ENCODE measurements at regions not wholly inside any gene's neighbourhood (a gene's known extent, or its start where the extent isn't known, plus 50 kb on each side); places are given as distances from the start of the nearest gene placed in this dataset.
"Not testable (repeated sequence)": the region's sequence is repeated elsewhere in the genome, so short reads cannot be mapped to it uniquely, and the experiment has no call there.

DNA sequence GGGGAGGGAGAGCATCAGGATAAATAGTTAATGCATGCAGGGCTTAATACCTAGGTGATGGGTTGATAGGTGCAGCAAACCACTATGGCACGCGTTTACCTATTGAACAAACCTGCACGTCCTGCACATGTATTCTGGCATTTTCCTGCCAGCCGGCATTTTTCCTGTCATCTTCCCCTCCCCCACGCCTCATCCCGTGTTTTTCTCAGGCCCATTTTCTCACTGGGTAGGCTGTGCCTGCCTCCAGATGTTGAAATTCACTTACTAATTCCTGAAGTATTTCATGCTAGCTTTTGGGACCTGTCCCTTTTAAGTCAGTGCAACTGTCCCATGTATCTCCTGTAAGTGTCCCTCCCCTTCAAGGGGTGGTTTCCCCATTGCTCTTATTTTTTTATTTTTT, 220.3 kb upstream of the NPY start:
- Mint-ChIP-seq H3K27me3 (ENCODE audit: low read depth) (no peaks in the 10 kb centered on the region), H3K4me1 (ENCODE audit: low read depth) (no peaks in the 10 kb centered on the region), H3K27ac (no peak overlapping the region), H3K9me3 (no peaks in the 10 kb centered on the region), H3K4me3 (no peak overlapping the region), H3K36me3 (ENCODE audit: low read depth) (no peaks in the 10 kb centered on the region)
- no peak for DNase-seq (ENCODE audit: low spot score)

DNA sequence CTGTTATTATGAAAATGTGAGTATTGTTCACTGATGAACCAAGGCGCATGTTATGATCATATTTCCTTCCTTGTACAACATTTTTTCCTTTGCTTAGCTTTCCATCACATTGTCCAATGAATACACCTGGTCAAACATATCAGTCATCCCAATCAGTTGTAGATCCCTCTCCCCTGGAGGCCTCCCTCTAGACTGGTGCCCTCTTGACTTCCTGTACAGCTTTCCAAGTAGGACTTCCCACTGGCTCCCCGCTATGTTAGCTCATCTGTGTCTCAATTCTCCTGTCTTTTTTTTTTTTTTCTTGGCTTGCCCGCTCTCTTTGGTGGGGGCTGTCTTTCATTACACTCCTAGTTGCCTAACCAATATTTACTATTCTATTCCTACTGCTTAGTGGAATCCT, 214.2 kb upstream of the NPY start:
- Mint-ChIP-seq H3K27me3 (ENCODE audit: low read depth) (peaks cover 7% of the 10 kb centered on the region), H3K4me1 (ENCODE audit: low read depth) (no peaks in the 10 kb centered on the region), H3K9me3 (no peaks in the 10 kb centered on the region), H3K4me3 (no peak overlapping the region), H3K36me3 (ENCODE audit: low read depth) (no peaks in the 10 kb centered on the region), H3K27ac (no peak overlapping the region)
- no peak for DNase-seq (ENCODE audit: low spot score)

DNA sequence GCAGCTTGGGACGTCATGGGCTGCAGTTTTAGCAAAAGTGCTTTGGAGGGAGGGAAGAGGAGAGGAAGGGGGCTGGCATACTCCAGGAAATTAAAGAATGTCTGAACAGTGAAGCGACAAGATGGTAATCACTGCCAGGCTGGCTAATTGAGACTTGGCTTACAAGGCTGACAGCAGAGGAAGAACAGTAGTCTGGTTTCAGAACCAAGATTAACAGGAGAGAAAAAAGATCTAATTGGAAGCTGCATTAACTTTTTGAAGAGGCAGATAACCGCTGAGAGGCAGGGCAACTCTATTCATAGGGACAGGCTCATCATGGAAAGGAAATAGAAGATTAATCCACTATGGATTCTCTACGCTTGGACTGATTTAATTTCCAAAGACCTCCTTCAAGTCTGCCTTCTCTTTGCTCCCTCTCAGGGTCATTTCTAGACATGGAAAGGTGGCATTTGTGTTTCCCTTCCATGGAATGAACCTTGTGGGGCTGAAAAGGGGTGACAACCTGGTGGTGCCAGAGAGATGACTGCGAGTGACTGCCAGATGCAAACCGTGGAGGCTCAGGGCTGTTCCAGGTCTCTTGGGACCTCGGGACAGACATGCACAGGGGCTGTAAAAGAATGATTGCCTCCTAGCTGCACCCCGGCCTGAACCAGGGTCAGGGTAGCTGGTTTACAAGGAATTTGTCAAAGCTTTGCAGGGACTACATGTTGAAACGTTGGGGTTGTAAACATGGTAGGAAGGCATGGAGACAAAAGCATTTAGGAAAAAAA, 210.2 kb upstream of the NPY start:
- Mint-ChIP-seq H3K27ac (no peak overlapping the region), H3K27me3 (ENCODE audit: low read depth) (peaks cover 7% of the 10 kb centered on the region), H3K4me1 (ENCODE audit: low read depth) (no peaks in the 10 kb centered on the region), H3K9me3 (no peaks in the 10 kb centered on the region), H3K4me3 (no peak overlapping the region), H3K36me3 (ENCODE audit: low read depth) (no peaks in the 10 kb centered on the region)
- DNase-seq (ENCODE audit: low spot score): no peak

DNA sequence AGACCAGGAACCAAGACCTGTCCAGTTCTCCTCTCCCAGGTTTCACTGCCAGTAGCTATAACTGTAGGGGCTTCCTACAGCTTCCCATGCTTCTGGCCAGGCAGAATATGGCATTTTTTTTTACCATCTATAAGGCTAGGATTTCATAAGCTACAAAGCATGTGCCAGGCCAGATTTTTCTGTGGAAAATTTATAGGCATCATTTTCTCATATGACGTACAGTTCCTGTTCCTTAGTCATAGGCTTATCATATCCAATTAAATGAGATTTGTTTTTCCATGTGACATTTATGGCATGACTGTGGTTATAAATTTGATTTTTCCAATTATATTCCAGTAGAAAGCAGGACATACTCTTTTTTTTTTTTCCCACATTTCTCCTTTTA, 208.6 kb upstream of the NPY start:
- Mint-ChIP-seq H3K4me3 (no peak overlapping the region), H3K27ac (no peak overlapping the region), H3K4me1 (ENCODE audit: low read depth) (no peaks in the 10 kb centered on the region), H3K27me3 (ENCODE audit: low read depth) (peaks cover 6% of the 10 kb centered on the region), H3K9me3 (no peaks in the 10 kb centered on the region), H3K36me3 (ENCODE audit: low read depth) (no peaks in the 10 kb centered on the region)
- no peak for DNase-seq (ENCODE audit: low spot score)

DNA sequence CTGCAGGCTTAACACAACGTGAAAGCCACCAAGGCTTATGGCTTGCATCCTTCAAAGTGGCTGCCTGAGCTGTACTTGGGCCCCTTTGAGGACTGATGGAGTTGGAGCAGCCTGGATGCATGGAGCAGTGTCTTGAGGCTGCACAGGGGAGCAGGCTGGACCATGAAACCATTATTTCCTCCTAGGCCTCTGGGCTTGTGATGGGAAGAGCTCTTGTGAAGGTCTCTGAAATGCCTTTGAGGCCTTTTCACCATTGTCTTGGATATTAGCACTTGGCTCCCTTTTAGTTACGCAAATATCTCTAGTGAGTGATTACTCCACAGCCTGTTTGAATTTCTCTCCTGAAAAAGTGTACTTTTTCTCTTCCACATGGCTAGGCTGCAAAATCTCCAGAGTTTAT, 201.2 kb upstream of the NPY start:
- DNase-seq (ENCODE audit: low spot score): no peak
- H3K36me3 Mint-ChIP-seq (ENCODE audit: low read depth): no peaks in the 10 kb centered on the region
- H3K4me3 Mint-ChIP-seq: no peak overlapping the region
- H3K27me3 Mint-ChIP-seq (ENCODE audit: low read depth): peaks cover 2% of the 10 kb centered on the region
- H3K4me1 Mint-ChIP-seq (ENCODE audit: low read depth): no peaks in the 10 kb centered on the region
- H3K9me3 Mint-ChIP-seq: peaks cover 7% of the 10 kb centered on the region
- H3K27ac Mint-ChIP-seq: no peak overlapping the region

DNA sequence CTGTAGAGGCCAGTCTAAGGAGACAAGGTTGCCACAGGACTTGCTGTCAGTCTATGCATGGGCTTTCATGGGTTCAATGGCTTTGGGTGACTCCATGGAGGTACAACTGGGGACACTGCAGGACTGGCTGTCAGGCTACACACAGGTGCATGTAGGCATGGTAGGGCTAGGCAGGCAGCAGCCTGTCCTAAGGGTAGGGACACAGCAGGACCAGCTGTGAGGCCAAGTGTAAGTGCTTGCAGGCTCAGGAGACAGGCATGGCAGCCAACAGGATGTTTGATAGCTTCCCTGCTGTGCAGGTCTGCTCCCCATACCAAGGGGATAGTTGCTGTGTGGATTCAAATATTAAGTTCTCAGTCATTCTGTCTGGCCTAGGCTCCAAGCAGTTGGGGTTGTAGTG, 181.0 kb upstream of the NPY start:
- Mint-ChIP-seq H3K27me3 (ENCODE audit: low read depth) (no peaks in the 10 kb centered on the region), H3K4me3 (no peak overlapping the region), H3K27ac (no peak overlapping the region), H3K4me1 (ENCODE audit: low read depth) (no peaks in the 10 kb centered on the region), H3K36me3 (ENCODE audit: low read depth) (no peaks in the 10 kb centered on the region), H3K9me3 (peaks cover 11% of the 10 kb centered on the region)
- DNase-seq (ENCODE audit: low spot score): no peak

DNA sequence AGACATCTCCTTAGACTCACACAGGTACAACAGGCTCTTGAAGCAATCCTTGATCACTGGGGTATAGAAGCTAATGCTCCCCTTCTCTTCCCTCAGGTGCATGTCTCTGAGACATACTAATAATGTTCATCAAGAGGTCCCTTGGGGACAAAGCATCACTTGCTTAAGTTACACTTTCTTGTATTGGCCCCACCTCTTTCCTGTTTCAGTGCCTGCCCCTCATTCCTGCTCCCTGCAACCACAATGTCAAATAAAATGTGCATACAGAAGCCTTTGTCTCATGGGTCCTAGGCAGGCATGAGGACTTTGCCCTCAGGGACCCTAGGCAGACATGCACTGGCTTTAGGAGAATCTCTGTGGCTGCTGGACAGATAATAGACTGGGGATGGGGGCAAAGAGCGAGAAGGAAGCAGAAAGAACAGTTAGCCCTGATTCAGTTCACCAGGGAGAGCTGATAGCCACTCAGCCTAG, 175.0 kb upstream of the NPY start:
- no peak overlapping the region for H3K4me3 Mint-ChIP-seq
- H3K9me3 Mint-ChIP-seq: no peaks in the 10 kb centered on the region
- H3K36me3 Mint-ChIP-seq (ENCODE audit: low read depth): no peaks in the 10 kb centered on the region
- no peak overlapping the region for H3K27ac Mint-ChIP-seq
- DNase-seq (ENCODE audit: low spot score): no peak
- no peaks in the 10 kb centered on the region for H3K4me1 Mint-ChIP-seq (ENCODE audit: low read depth)
- H3K27me3 Mint-ChIP-seq (ENCODE audit: low read depth): no peaks in the 10 kb centered on the region

DNA sequence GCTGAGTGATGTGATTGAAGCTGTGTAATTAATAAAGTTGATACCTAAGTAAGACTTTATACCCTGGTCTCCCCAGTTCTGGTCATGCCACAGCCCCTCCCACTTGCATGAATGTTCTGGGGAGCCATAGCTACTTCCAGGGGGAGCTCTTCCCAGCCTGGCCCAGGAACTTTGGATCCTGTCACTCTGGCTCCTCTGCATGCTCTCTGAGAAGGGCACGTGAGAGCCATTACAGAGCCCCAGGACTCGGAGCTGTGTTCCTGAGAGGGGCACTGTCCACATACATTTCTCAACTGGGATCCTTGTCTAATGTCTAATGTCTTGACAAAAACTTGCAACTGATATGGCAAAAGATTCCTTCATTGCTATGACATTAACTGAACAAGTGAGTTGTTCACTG, 173.9 kb upstream of the NPY start:
- H3K36me3 Mint-ChIP-seq (ENCODE audit: low read depth): no peaks in the 10 kb centered on the region
- DNase-seq (ENCODE audit: low spot score): no peak
- H3K9me3 Mint-ChIP-seq: no peaks in the 10 kb centered on the region
- H3K4me1 Mint-ChIP-seq (ENCODE audit: low read depth): no peaks in the 10 kb centered on the region
- H3K27me3 Mint-ChIP-seq (ENCODE audit: low read depth): no peaks in the 10 kb centered on the region
- no peak overlapping the region for H3K4me3 Mint-ChIP-seq
- no peak overlapping the region for H3K27ac Mint-ChIP-seq

DNA sequence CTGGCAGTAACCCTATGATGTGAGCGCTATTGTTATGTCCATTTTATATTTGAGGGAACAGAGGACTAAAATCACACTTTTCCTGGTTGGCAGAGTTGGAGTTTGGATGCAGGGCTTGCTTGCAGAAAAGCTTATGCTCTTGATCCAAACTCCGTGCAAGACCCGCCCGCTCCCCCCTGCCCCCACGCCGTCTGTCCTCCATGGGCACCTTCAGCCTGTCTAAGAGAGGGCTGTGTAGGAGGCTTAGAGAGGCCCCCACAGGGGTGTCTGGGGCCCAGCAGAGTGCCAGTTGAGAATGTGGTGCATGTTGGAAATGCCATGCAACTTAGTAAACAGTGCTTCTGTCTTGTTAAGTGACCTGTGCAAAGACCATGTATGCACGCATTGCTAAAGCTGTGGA, 170.5 kb upstream of the NPY start:
- DNase-seq (ENCODE audit: low spot score): no peak
- no peaks in the 10 kb centered on the region for H3K4me1 Mint-ChIP-seq (ENCODE audit: low read depth)
- H3K27ac Mint-ChIP-seq: no peak overlapping the region

DNA sequence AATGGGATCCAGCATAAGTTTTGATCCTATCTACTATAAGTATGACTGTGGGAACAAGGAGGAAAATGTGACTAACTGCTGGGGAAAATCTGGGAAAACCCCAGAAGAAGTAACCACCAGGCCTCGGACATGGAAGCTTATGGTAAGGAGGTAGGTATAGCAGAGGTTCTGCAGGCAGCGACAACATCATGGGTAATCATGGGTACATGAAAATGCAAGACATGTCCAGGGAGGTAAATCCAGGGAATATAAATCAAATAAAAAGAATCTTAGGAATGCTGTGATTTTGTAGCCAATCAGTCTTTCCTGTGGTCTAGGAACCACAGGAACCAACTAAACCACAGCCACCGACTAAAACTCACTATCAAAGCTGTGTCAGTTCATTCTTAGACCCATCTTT, 168.3 kb upstream of the NPY start:
- Mint-ChIP-seq H3K4me3 (no peak overlapping the region), H3K36me3 (ENCODE audit: low read depth) (no peaks in the 10 kb centered on the region), H3K9me3 (no peaks in the 10 kb centered on the region), H3K27me3 (ENCODE audit: low read depth) (no peaks in the 10 kb centered on the region), H3K4me1 (ENCODE audit: low read depth) (no peaks in the 10 kb centered on the region), H3K27ac (no peak overlapping the region)
- no peak for DNase-seq (ENCODE audit: low spot score)

More for the DNA sequence above, 170.5 kb upstream of the NPY start:
- Mint-ChIP-seq H3K36me3 (ENCODE audit: low read depth) (no peaks in the 10 kb centered on the region), H3K27me3 (ENCODE audit: low read depth) (no peaks in the 10 kb centered on the region), H3K4me3 (no peak overlapping the region), H3K9me3 (no peaks in the 10 kb centered on the region)

DNA sequence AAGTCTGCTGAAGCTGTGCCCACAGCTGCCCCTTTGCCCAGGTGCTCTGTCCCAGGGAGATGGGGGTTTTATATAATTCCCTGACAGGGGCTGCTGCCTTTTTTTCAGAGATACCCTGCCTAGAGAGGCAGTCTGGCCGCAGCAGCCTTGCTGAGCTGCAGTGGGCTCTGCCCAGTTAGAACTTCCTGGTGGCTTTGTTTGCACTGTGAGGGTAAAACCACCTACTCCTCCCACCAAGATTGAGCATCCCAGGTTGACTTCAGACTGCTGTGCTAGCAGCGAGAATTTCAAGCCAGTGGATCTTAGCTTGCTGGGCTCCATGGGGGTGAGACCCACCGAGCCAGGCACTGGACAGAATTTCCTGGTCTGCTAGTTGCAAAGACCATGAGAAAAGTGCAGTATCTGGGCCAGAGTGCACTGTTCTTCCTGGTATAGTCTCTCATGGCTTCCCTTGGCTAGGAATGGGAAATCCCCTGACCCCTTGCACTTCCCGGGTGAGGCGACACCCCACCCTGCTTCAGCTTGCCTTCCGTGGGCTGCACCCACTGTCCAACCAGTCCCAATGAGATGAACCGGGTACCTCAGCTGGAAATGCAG, 166.0 kb upstream of the NPY start:
- H3K9me3 Mint-ChIP-seq; H3K27ac Mint-ChIP-seq; H3K27me3 Mint-ChIP-seq (ENCODE audit: low read depth); H3K4me3 Mint-ChIP-seq; H3K36me3 Mint-ChIP-seq (ENCODE audit: low read depth); DNase-seq (ENCODE audit: low spot score); H3K4me1 Mint-ChIP-seq (ENCODE audit: low read depth): not testable (repeated sequence)

DNA sequence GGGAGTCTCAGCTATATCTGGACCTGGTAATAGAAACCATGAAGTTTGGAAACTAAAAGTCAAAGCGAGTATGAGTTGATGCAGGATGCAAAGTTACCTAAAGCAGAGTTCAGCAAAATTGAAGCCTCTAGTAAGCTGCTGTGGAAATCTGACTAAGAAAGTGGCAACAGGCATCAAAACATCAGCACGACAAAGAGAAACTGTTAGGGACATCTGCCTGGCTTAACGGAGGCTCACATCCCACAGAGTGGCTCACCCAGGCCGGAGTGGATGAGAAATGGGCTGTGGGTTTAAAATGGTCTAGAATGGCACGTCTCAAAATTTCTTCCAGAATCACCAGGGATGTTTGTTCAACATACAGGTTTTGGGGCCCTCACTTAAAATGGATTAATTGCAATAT, 164.1 kb upstream of the NPY start:
- no peak overlapping the region for H3K4me3 Mint-ChIP-seq

DNA sequence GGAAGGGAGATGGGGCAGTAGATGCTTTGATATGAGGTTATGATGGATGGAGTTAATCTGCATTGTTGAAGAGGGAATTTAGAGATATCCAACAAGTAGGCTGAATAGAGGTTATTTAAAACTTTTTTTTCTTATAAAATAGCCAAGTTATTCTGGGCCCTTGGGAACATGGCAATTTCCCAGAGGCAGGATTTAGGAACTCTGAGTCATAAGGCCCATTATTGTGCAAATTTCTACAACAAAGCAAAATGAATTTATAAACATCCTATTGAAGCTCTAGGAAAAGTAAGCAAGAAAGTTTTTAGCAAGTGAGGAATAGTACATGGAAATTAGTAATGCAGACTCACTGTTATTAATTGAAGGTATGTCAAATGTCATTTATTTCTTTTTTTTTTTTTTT, 160.9 kb upstream of the NPY start:
- Mint-ChIP-seq H3K4me1 (ENCODE audit: low read depth) (no peaks in the 10 kb centered on the region), H3K9me3 (no peaks in the 10 kb centered on the region), H3K4me3 (no peak overlapping the region), H3K27me3 (ENCODE audit: low read depth) (peaks cover 7% of the 10 kb centered on the region), H3K27ac (no peak overlapping the region), H3K36me3 (ENCODE audit: low read depth) (no peaks in the 10 kb centered on the region)
- DNase-seq (ENCODE audit: low spot score): no peak

More for the DNA sequence above, 164.1 kb upstream of the NPY start:
- H3K27me3 Mint-ChIP-seq (ENCODE audit: low read depth): peaks cover 3% of the 10 kb centered on the region
- DNase-seq (ENCODE audit: low spot score): no peak
- no peaks in the 10 kb centered on the region for H3K4me1 Mint-ChIP-seq (ENCODE audit: low read depth)
- H3K36me3 Mint-ChIP-seq (ENCODE audit: low read depth): no peaks in the 10 kb centered on the region
- H3K9me3 Mint-ChIP-seq: no peaks in the 10 kb centered on the region
- no peak overlapping the region for H3K27ac Mint-ChIP-seq

DNA sequence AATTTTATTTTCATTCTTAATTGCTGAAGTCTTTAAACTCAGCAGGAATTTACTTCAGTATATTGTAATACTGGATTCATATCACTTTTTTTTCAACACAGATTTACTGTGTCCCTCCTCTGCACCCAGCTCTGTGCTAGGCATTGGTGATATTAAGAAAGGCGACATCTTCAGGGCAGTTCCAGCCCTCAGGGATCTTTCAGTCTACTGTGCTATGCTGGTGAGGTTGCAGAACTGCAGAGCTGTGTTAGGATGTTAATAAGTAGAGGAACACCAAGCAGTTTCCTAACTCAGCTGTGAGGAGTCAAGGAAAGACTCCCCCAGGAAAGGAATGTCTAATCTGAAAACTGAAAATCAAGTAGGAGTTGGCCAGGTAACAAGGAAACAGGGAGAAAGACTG, 158.2 kb upstream of the NPY start:
- DNase-seq (ENCODE audit: low spot score): no peak
- Mint-ChIP-seq H3K27me3 (ENCODE audit: low read depth) (peaks cover 20% of the 10 kb centered on the region), H3K4me3 (no peak overlapping the region), H3K36me3 (ENCODE audit: low read depth) (no peaks in the 10 kb centered on the region), H3K27ac (no peak overlapping the region), H3K4me1 (ENCODE audit: low read depth) (no peaks in the 10 kb centered on the region), H3K9me3 (no peaks in the 10 kb centered on the region)

DNA sequence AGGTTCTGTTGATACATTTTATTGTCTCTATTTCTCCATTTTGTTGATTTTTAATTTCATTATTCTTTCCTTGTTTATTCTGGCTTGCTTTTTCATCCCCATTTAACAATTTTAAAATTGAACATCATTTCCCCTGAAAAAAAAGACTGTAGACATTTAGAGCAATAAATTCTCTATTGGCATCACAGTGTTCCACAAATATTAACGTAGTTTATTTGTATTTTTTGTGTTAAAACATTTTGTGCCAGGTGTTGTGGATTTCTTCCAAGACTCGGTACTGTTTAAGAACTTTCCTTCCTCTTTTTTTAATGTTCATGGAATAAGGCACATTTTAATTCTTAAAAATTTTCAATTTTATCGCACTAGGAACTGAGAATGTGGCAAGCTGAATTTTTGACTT, 156.1 kb upstream of the NPY start:
- Mint-ChIP-seq H3K27me3 (ENCODE audit: low read depth) (peaks cover 24% of the 10 kb centered on the region), H3K27ac (no peak overlapping the region), H3K4me1 (ENCODE audit: low read depth) (no peaks in the 10 kb centered on the region), H3K36me3 (ENCODE audit: low read depth) (no peaks in the 10 kb centered on the region), H3K4me3 (no peak overlapping the region), H3K9me3 (no peaks in the 10 kb centered on the region)
- DNase-seq (ENCODE audit: low spot score): no peak

All from T-helper 2 cell treated with Interferon-gamma antibody and Interleukin-4, amounts not matched to agents 5 μg/mL and 100 μg/mL, for 36 hours (primary cell).